IPS-15b (cell line): ENCODE measurements at regions not wholly inside any gene's neighbourhood (a gene's known extent, or its start where the extent isn't known, plus 50 kb on each side); places are given as distances from the start of the nearest gene placed in this dataset.

ENCODE experiments used
- H3K27me3 ChIP-seq: one replicate; pipeline ENCODE4 v1.6.1; 2013; ENCODE audit warnings: low read length; ENCODE audit not compliant: control insufficient read depth, insufficient read depth
- H3K36me3 ChIP-seq: one replicate; pipeline ENCODE4 v1.6.1; 2013; ENCODE audit warnings: low read length; ENCODE audit not compliant: control insufficient read depth, insufficient read depth
- H3K4me1 ChIP-seq: one replicate; pipeline ENCODE4 v1.6.1; 2013; ENCODE audit warnings: mild to moderate bottlenecking, low read length; ENCODE audit not compliant: control insufficient read depth, insufficient read depth
- H3K4me3 ChIP-seq: one replicate; pipeline ENCODE4 v1.5.1; 2013; ENCODE audit warnings: low read depth, low read length
- H3K9ac ChIP-seq: one replicate; pipeline ENCODE4 v1.6.1; 2013; ENCODE audit warnings: low read depth, mild to moderate bottlenecking, low read length
- H3K9me3 ChIP-seq: one replicate; pipeline ENCODE4 v1.6.1; 2013; ENCODE audit warnings: mild to moderate bottlenecking, low read length; ENCODE audit not compliant: control insufficient read depth, insufficient read depth

GRCh38 chr6:167643223-167643622 is 183.5 kb upstream of the AFDN start:
- Histone ChIP-seq H3K4me3 (no peak overlapping the region), H3K9ac (no peak overlapping the region), H3K9me3 (no peaks in the 10 kb centered on the region), H3K36me3 (no peaks in the 10 kb centered on the region), H3K27me3 (no peaks in the 10 kb centered on the region), H3K4me1 (no peaks in the 10 kb centered on the region)

DNA sequence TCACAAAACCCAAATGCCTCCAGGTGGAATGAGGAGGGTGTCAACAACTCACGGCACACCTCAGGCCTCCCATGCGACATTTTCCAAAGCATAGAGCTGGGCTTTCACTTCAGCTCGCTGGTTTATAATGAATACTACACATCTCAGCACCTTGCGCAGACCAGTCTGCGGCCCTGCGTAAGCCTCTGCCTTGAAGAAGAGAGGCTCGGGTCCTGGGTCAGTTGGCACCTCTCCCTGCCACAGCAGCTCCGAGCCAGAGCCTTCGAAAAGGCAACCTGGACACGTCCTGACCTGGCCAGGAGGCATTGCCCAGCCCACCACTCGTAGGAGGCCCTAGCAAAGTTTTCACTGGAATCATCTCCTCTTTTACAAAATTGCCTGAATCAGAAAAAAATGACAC is 183.0 kb upstream of the AFDN start:
- no peaks in the 10 kb centered on the region for H3K36me3 ChIP-seq
- no peaks in the 10 kb centered on the region for H3K9me3 ChIP-seq
- no peak overlapping the region for H3K9ac ChIP-seq
- H3K4me3 ChIP-seq: no peak overlapping the region
- H3K4me1 ChIP-seq: no peaks in the 10 kb centered on the region
- H3K27me3 ChIP-seq: no peaks in the 10 kb centered on the region

DNA sequence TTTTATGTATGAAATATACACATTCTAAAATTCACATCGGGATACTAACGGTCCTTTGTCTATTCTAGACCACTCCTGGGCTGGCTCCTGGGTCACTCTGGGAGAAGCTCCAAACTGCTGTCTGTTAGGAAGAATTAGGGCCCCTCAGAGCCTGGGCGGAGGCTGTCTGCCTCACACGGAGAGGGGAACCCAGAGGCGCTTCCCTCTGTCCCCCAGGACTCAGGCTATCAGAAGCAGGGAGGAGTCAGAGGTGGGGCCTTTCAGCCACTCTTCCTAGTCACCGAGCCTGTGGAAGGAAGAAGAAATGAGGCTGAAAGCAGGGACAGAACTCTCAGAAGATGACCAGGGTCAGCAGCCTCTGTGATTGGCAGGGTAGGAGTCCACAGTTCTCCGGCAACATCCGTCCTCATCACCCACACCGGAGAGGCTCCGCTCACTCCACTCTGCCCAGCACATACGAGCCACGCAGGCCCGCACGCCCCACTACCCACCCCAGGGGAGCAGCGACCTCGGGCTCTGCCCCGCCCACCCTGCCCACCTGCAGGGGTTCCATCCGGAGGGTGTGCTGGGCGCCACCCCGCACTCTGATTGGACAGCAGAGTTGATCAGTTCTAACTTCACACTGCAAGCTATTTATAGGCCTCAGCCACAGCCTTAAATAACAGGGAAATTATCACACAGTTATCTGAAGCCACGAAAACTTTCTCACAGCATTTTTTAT is 182.1 kb upstream of the AFDN start:
- H3K9ac ChIP-seq: no peak overlapping the region
- H3K36me3 ChIP-seq: no peaks in the 10 kb centered on the region
- no peak overlapping the region for H3K4me3 ChIP-seq
- no peaks in the 10 kb centered on the region for H3K4me1 ChIP-seq
- H3K27me3 ChIP-seq: no peaks in the 10 kb centered on the region
- H3K9me3 ChIP-seq: no peaks in the 10 kb centered on the region

GRCh38 chr6:167645368-167645767 is 181.3 kb upstream of the AFDN start:
- Histone ChIP-seq H3K36me3 (no peaks in the 10 kb centered on the region), H3K4me1 (no peaks in the 10 kb centered on the region), H3K27me3 (no peaks in the 10 kb centered on the region), H3K9ac (no peak overlapping the region), H3K4me3 (no peak overlapping the region), H3K9me3 (no peaks in the 10 kb centered on the region)

DNA sequence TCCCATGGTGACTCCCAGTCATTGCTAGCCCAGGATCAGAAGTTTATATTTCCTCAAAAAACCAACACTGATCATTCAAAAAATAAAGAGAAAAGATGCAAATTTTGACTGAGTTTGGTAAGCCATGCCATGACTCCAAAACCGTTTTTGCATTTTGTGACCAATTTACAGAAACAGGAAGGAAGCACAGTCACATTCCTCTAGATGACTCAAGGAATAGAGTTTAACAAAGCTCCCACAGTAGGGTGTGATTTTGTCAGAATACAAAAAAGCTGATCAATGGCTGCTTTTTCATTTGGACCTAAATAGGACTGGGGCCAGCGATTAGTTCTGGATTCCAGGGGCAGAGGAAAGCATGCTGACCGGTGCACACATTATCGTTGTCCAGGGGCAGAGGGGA is 179.4 kb upstream of the AFDN start:
- Histone ChIP-seq H3K9me3 (no peaks in the 10 kb centered on the region), H3K9ac (no peak overlapping the region), H3K36me3 (no peaks in the 10 kb centered on the region), H3K4me1 (peaks cover 2% of the 10 kb centered on the region), H3K4me3 (no peak overlapping the region), H3K27me3 (no peaks in the 10 kb centered on the region)

- Histone ChIP-seq H3K4me1 (peaks cover 2% of the 10 kb centered on the region), H3K4me3 (no peak overlapping the region)
Observed at GRCh38 chr6:167647737-167648470, 178.8 kb upstream of the AFDN start.

GRCh38 chr6:167648501-167649278 is 178.0 kb upstream of the AFDN start:
- no peaks in the 10 kb centered on the region for H3K27me3 ChIP-seq
- H3K4me3 ChIP-seq: no peak overlapping the region
- peaks cover 2% of the 10 kb centered on the region for H3K4me1 ChIP-seq
- no peaks in the 10 kb centered on the region for H3K36me3 ChIP-seq
- no peaks in the 10 kb centered on the region for H3K9me3 ChIP-seq
- no peak overlapping the region for H3K9ac ChIP-seq

More at GRCh38 chr6:167647737-167648470, 178.8 kb upstream of the AFDN start:
- Histone ChIP-seq H3K36me3 (no peaks in the 10 kb centered on the region), H3K9ac (no peak overlapping the region), H3K9me3 (no peaks in the 10 kb centered on the region), H3K27me3 (no peaks in the 10 kb centered on the region)

- H3K4me1 ChIP-seq: peaks cover 2% of the 10 kb centered on the region
- no peaks in the 10 kb centered on the region for H3K36me3 ChIP-seq
- no peak overlapping the region for H3K9ac ChIP-seq
- no peak overlapping the region for H3K4me3 ChIP-seq
- no peaks in the 10 kb centered on the region for H3K27me3 ChIP-seq
- no peaks in the 10 kb centered on the region for H3K9me3 ChIP-seq
Observed at GRCh38 chr6:167649476-167649875, 177.2 kb upstream of the AFDN start.

DNA sequence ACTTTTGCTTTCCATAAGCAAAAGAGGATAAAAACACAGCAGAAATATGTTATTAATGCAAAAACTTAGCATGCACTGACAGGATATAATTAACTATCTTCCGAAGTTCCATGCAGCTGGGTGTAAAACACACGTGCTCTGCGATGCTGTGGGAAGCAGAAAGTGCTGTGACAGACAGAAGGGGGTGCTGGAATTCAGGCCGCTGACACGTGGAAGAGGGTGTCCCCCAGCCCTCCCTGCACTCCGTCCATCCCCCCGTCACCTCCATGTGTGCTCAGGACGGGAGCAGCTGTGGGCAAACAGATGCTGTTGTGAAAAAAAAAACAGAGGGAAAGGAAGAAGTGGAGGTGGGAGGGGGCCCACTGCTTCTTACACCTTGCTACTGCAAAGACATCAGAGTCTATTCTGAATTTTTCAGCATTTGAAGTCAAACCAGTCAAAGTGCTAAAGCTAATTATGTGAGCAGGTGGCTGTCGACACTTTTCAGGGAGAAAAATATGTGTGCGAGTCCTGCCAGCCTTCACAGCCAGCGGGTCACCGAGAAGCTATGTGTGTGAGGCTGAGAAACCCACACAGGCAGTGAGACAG is 175.9 kb upstream of the AFDN start:
- H3K4me3 ChIP-seq: no peak overlapping the region
- no peak overlapping the region for H3K9ac ChIP-seq
- H3K4me1 ChIP-seq: peaks cover 2% of the 10 kb centered on the region
- no peaks in the 10 kb centered on the region for H3K27me3 ChIP-seq
- no peaks in the 10 kb centered on the region for H3K36me3 ChIP-seq
- H3K9me3 ChIP-seq: no peaks in the 10 kb centered on the region

GRCh38 chr6:167651318-167652041 is 175.2 kb upstream of the AFDN start:
- Histone ChIP-seq H3K4me1 (peaks cover 2% of the 10 kb centered on the region), H3K9me3 (no peaks in the 10 kb centered on the region)

DNA sequence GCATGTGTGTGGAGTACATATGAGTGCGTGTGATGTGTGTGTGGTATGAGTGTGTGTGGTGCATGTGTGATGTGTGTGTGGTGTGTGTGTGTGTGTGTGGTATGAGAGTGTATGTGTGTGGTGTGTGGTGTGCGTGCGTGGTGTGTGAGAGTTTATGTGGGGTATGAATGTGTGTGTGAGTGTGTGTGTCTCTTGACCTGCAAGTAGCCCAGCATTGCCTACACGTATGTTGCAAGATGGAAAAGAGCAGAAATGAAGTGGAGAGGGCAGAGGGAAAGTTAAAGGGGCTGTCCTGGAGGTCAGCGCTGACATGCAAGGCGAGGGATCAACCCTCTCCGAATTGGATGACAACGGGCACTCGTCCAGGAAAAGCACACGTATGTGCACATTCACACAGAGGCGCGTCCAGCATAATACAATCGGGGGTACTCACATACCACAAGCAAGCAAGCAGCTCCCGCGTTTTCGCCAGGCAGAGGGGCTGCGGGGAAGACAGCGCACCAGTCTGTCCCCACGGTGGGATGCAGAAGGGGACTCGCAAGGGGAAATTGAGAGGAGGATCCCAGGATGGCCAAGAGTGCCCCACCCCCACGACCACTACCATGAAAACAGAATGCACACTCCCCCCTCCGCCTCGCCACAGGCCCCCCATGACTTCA is 174.5 kb upstream of the AFDN start:
- Histone ChIP-seq H3K9me3 (no peaks in the 10 kb centered on the region), H3K4me3 (no peak overlapping the region), H3K9ac (no peak overlapping the region), H3K36me3 (no peaks in the 10 kb centered on the region), H3K4me1 (peaks cover 2% of the 10 kb centered on the region), H3K27me3 (no peaks in the 10 kb centered on the region)

More at GRCh38 chr6:167651318-167652041, 175.2 kb upstream of the AFDN start:
- Histone ChIP-seq H3K4me3 (no peak overlapping the region), H3K36me3 (no peaks in the 10 kb centered on the region), H3K27me3 (no peaks in the 10 kb centered on the region), H3K9ac (no peak overlapping the region)
